Retinal pigment epithelial cell (primary cell): ENCODE measurements at regions not wholly inside any gene's neighbourhood (a gene's known extent, or its start where the extent isn't known, plus 50 kb on each side); places are given as distances from the start of the nearest gene placed in this dataset.

Experiments used
- DNase-seq: peaks from one replicate; pipeline ENCODE4 v3.0.0-alpha.2; 2010; ENCODE audit warnings: low read depth
- H3K4me3 ChIP-seq: 2 replicates; pipeline ENCODE4 v1.5.1; 2011; ENCODE audit warnings: mild to moderate bottlenecking, low read length, control low read depth, moderate library complexity
- TF ChIP-seq, protein P1 (sequence below): conservative IDR thresholded peaks from 2 replicates; pipeline ENCODE4 v1.5.1; 2011; ENCODE audit warnings: low read depth, low read length, control low read depth, inconsistent platforms

DNA sequence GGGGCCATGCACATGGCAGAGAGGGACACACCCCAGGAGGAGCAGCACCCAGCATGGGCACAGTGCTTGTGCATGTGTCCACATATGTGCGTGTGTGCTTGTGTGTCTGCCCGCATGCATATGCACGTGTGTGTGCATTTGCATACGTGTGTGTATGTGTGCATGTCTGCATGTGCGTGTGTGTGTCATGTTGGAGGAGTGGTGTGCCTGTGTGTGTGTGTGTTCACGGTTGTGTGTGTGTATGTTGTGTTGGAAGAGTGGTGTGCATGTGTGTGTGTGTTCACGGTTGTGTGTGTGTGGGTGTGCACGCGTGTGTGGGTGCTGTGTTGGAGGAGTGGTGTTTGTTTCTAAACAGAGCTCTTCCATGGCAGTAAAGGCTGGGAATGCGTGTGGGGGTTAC lies 50.7 kb upstream of the SLCO4A1 start:
- no peak for DNase-seq
- no peak overlapping the region for H3K4me3 ChIP-seq
- TF ChIP-seq, protein P1, sequence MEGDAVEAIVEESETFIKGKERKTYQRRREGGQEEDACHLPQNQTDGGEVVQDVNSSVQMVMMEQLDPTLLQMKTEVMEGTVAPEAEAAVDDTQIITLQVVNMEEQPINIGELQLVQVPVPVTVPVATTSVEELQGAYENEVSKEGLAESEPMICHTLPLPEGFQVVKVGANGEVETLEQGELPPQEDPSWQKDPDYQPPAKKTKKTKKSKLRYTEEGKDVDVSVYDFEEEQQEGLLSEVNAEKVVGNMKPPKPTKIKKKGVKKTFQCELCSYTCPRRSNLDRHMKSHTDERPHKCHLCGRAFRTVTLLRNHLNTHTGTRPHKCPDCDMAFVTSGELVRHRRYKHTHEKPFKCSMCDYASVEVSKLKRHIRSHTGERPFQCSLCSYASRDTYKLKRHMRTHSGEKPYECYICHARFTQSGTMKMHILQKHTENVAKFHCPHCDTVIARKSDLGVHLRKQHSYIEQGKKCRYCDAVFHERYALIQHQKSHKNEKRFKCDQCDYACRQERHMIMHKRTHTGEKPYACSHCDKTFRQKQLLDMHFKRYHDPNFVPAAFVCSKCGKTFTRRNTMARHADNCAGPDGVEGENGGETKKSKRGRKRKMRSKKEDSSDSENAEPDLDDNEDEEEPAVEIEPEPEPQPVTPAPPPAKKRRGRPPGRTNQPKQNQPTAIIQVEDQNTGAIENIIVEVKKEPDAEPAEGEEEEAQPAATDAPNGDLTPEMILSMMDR: no peak
